Pancreas (tissue), 10 donors: ENCODE measurements at regions not wholly inside any gene's neighbourhood (a gene's known extent, or its start where the extent isn't known, plus 50 kb on each side); places are given as distances from the start of the nearest gene placed in this dataset.

Experiments
- ATAC-seq, 4 donors: fragments of 200-7000 bp; cut with Tn5 transposase; one replicate each; pipeline versions ENCODE4 v1.8.0 to v1.9.1; 2020; ENCODE audit warnings: mild to moderate bottlenecking in 4 of 4, moderate library complexity in 4 of 4
- DNase-seq, 6 donors: peaks; one replicate each; pipeline ENCODE4 v3.0.0-alpha.2; 2020
- FAIRE-seq: peaks from 2 replicates; lab custom pipeline; 2012; peaks lifted over from hg19 to GRCh38; lab: Jason Lieb, UNC
- H3K27ac ChIP-seq, 4 donors: fragments of 200-600 bp; sonication (generic); 1 replicate in 3 of 4; 2 replicates in 1 of 4; pipeline versions ENCODE4 v1.5.0 to v1.8.0; 2020
- H3K27me3 ChIP-seq, 4 donors: fragments of 200-600 bp; one replicate each; pipeline ENCODE4 v1.8.0; 2021
- H3K36me3 ChIP-seq, 3 donors: fragments of 200-600 bp; sonication (generic) in 1 of 3; one replicate each; pipeline versions ENCODE4 v1.5.0 to v1.8.0; 2020 to 2021
- H3K4me1 ChIP-seq, 3 donors: fragments of 200-600 bp; one replicate each; pipeline ENCODE4 v1.8.0; 2021
- H3K4me3 ChIP-seq, 4 donors: fragments of 200-600 bp; sonication (generic) in 2 of 4; one replicate each; pipeline versions ENCODE4 v1.5.0 to v1.8.0; 2020 to 2021
- H3K9me3 ChIP-seq, 4 donors: fragments of 200-600 bp; one replicate each; pipeline ENCODE4 v1.8.0; 2021
- WGBS, 2 donors: extraction: QIAGEN DNeasy Blood & Tissue Kit; methylation state at CpG; one replicate each; pipeline ENCODE4 v1.1.7; 2013; 5-methylcytosine and 5-hydroxymethylcytosine counted together
- intact Hi-C, 3 donors: fragments of 100-400 bp; cut with DNase I; formaldehyde crosslinking; loops; one replicate each; pipeline versions ENCODE4 v1.11.1 to v1.14.2; 2022
- TF ChIP-seq, protein P1 (sequence below), 4 donors: fragments of 200-600 bp; sonication (generic) in 3 of 4; IDR thresholded peaks; one replicate each; pipeline versions ENCODE4 v1.5.0 to v1.8.0; 2021; ENCODE audit warnings: antibody characterized with exemption in 4 of 4
- donor health status: healthy with polysubstance abuse.
- donor health status: DM: no; HTN: no; CAD: no; lungs with moderate emphysema.
- donor health status: DM: no; HTN: no; CAD: no.
- donor health status: control.
- donor health status: control.
- donor health status: Bipolar disorder and iron deficiency.
- donor health status: DM: yes; HTN: yes; CAD: no.
- donor health status: DM: no; HTN: no; CAD: no.
- donor health status: DM: no; HTN: no; CAD: no.
- donor health status: DM: yes; HTN: yes; CAD: no.

DNA sequence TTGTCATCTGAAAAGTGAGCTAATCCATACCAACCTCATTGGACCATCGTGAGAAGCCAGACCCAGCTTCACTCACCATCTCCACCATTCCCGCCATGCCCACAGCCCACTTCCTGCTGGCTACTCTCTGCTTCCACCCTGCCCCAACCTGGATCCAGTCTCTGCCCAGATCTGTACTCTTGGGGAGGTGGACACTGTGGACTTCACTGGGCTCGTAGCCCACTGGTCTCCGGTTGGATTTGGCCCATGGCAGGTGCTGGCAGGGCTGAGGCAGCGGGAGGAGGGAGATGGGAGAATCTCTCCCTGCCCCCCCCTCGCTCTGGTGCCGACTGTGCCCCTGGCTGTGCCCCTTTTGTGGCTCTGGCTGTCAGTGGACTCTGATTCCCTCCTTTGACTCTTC is 193.8 kb downstream of the ABHD5 start:
- WGBS, 2 donors: 87 to 91% methylated on average over 7 of the region's 7 CpGs
- no peak for DNase-seq
- Histone ChIP-seq H3K27ac (peak overlapping the region; percentile 17 to 67 (median 51)), H3K9me3 (no peaks in the 10 kb centered on the region), H3K4me1 (peaks cover 0 to 6% (median 0%) of the 10 kb centered on the region in 3 donors), H3K36me3 (no peaks in the 10 kb centered on the region), H3K4me3 (no peak overlapping the region), H3K27me3 (no peaks in the 10 kb centered on the region)
- TF ChIP-seq, protein P1, sequence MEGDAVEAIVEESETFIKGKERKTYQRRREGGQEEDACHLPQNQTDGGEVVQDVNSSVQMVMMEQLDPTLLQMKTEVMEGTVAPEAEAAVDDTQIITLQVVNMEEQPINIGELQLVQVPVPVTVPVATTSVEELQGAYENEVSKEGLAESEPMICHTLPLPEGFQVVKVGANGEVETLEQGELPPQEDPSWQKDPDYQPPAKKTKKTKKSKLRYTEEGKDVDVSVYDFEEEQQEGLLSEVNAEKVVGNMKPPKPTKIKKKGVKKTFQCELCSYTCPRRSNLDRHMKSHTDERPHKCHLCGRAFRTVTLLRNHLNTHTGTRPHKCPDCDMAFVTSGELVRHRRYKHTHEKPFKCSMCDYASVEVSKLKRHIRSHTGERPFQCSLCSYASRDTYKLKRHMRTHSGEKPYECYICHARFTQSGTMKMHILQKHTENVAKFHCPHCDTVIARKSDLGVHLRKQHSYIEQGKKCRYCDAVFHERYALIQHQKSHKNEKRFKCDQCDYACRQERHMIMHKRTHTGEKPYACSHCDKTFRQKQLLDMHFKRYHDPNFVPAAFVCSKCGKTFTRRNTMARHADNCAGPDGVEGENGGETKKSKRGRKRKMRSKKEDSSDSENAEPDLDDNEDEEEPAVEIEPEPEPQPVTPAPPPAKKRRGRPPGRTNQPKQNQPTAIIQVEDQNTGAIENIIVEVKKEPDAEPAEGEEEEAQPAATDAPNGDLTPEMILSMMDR (IDR thresholded peaks at IDR 0.05): no peak
- ATAC-seq: no peak
- no peak for FAIRE-seq
- intact Hi-C loops: no loop called here

DNA sequence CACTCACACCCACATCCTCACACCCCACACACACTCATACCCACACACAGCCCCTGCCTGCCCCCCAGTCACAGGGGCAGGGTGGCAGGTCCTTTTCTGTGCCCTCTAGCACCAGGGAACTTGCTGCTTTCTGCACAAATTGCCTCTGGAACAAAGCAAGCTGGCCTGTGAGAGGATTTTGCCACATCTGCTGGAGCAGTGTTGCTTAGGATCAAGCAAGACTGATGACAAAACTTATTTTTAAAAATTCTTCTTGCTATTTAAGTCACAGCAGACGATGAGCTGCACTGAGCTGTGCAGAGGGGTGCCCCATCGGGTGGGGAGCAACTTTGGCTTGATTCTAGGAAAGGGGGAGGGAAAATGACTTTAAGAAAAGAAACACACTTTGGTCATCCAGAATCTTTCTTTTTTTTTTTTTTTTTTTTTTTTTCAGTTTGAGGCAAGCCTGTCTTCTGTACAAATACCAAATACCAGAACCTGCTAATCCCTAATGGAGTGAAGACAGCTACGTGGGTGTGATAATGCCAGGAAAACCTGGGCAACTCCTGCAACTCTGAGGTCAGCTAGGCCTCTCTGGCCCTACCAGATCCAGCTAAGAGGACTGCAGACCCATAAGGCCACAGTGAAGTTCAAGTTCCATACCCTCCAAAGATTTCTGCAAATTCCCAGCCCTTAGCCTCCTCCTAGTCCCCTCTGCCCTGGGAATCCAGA is 195.3 kb downstream of the ABHD5 start:
- Histone ChIP-seq H3K4me1 (peaks cover 0 to 6% (median 0%) of the 10 kb centered on the region in 3 donors), H3K27ac (no peak overlapping the region), H3K4me3 (no peak overlapping the region), H3K36me3 (no peaks in the 10 kb centered on the region), H3K9me3 (no peaks in the 10 kb centered on the region), H3K27me3 (peaks cover 0 to 3% (median 0%) of the 10 kb centered on the region in 4 donors)
- intact Hi-C loops: no loop called here
- FAIRE-seq (no peak), ATAC-seq (no peak), DNase-seq (no peak)
- TF ChIP-seq, protein P1 (IDR thresholded peaks at IDR 0.05): no peak
- 81 to 83% methylated on average over 3 of the region's 3 CpGs for WGBS, 2 donors

DNA sequence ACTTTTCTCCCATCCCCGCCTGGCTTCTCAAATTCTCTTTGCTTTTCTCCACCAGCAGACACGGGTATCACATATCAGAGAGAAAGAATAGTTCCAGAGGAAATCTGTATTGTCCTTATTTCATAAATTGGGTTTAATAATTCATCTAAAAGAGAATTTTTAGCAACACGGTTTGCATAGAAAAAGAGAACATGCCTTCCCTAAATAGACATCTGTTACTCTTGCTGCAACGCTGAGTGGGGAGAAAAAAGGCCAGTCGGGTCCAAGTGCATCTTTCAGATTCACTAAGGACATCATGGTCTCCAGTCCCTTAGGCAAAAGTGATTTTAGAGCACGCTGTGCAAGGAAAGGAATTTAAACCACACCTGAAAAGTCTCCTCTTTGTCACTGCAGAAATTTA is 201.3 kb downstream of the ABHD5 start:
- intact Hi-C loops: no loop called here
- ATAC-seq (no peak), DNase-seq (no peak), FAIRE-seq (no peak)
- TF ChIP-seq, protein P1 (IDR thresholded peaks at IDR 0.05): no peak
- H3K27me3 ChIP-seq: peaks cover 0 to 3% (median 0%) of the 10 kb centered on the region in 4 donors
- no peaks in the 10 kb centered on the region for H3K9me3 ChIP-seq
- no peak overlapping the region for H3K27ac ChIP-seq
- H3K4me3 ChIP-seq: no peak overlapping the region
- 33 to 40% methylated on average over 6 of the region's 6 CpGs for WGBS, 2 donors
- peaks cover 0 to 5% (median 0%) of the 10 kb centered on the region in 3 donors for H3K4me1 ChIP-seq
- no peaks in the 10 kb centered on the region for H3K36me3 ChIP-seq

DNA sequence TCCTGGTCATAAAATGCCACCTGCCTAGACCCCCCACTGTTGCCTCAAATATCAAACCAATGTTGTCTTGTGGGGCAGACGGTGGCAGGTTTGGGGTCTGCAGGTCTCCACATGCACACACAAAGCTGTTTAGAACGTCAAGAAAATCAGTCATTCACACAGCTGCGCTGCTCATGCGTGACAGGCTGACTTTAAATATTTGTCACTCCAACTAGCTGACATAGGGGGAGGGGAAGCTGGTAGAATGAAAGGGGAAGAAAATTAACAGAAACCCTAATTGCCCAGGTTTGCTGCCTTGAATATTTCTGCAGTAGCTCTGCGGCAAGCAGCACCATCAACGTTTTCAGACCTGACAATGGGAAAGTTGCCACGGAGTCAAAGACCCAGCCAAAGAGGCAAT is 201.8 kb downstream of the ABHD5 start:
- TF ChIP-seq, protein P1 (IDR thresholded peaks at IDR 0.05): no peak
- DNase-seq (no peak), FAIRE-seq (no peak), ATAC-seq (no peak)
- WGBS, 2 donors: 8 to 9% methylated on average over 7 of the region's 7 CpGs
- H3K36me3 ChIP-seq: no peaks in the 10 kb centered on the region
- H3K9me3 ChIP-seq: no peaks in the 10 kb centered on the region
- peaks cover 0 to 3% (median 0%) of the 10 kb centered on the region in 4 donors for H3K27me3 ChIP-seq
- peaks cover 0 to 5% (median 0%) of the 10 kb centered on the region in 3 donors for H3K4me1 ChIP-seq
- intact Hi-C loops: no loop called here
- no peak overlapping the region for H3K27ac ChIP-seq
- H3K4me3 ChIP-seq: no peak overlapping the region

DNA sequence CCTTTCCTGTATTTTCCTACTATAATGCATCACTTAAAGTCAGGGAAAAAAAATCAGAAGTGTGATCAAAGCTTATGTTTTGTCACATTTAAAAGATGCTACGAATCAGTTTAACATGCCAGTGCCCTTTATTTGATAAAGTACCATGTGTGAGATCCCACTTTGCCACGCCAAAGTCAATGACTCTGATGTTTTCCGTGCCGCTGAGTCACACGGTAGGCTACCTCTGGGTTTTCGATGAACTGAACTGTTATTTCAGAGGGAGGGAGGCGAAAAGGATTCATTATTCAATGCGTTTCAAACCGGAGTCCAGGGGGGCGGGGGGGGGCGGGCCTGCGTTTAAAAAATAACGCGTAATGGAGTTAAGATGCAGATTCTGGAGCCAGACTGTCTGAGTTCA is 203.0 kb downstream of the ABHD5 start:
- ATAC-seq: peak in 1 of 4 donors; percentile 9
- TF ChIP-seq, protein P1 (IDR thresholded peaks at IDR 0.05): no peak
- Histone ChIP-seq H3K27me3 (peaks cover 0 to 3% (median 0%) of the 10 kb centered on the region in 4 donors), H3K27ac (no peak overlapping the region), H3K4me1 (peaks cover 0 to 5% (median 0%) of the 10 kb centered on the region in 3 donors), H3K4me3 (peak overlapping the region in 3 of 4 donors; percentile 15 to 48 (median 29)), H3K36me3 (no peaks in the 10 kb centered on the region), H3K9me3 (no peaks in the 10 kb centered on the region)
- WGBS, 2 donors: 11 to 12% methylated on average over 14 of the region's 14 CpGs
- FAIRE-seq: no peak
- intact Hi-C loops: no loop called here
- no peak for DNase-seq
